ENCODE measurements at regions not wholly inside any gene's neighbourhood (a gene's known extent, or its start where the extent isn't known, plus 50 kb on each side); places are given as distances from the start of the nearest gene placed in this dataset.

GRCh38 chr2:106010818-106011355 is 183.2 kb downstream of the UXS1 start:
- intact Hi-C loops (cut with micrococcal nuclease) = no loop called here
- Histone ChIP-seq H3K4me3 (ENCODE audit: control extremely low read depth in 1 of 5, extremely low read depth in 1 of 5, insufficient read depth in 1 of 5, low read depth in 2 of 5, low read length in 4 of 5) (no peak overlapping the region), H3K9ac (ENCODE audit: low read length) (no peak overlapping the region), H2AFZ (ENCODE audit: insufficient read depth, low read depth, low read length, poor library complexity, severe bottlenecking) (no peak overlapping the region), H3K4me2 (replicated peaks; ENCODE audit: low read depth, low read length, poor library complexity, severe bottlenecking) (no peak overlapping the region), H3K27me3 (replicated peaks in 1 of 4; ENCODE audit: control extremely low read depth in 1 of 4, control insufficient read depth in 3 of 4, insufficient read depth in 4 of 4, low read length in 3 of 4) (no peaks in the 10 kb centered on the region), H3K79me2 (ENCODE audit: control insufficient read depth, insufficient read depth, low read length) (no peaks in the 10 kb centered on the region), H3K9me3 (ENCODE audit: control extremely low read depth in 1 of 3, control insufficient read depth in 2 of 3, insufficient read depth in 1 of 3, low read length in 2 of 3) (peaks cover 6 to 18% (median 16%) of the 10 kb centered on the region in 3 donors), H3K27ac (ENCODE audit: low read length in 2 of 2) (no peak overlapping the region), H3K36me3 (replicated peaks in 1 of 2; ENCODE audit: control extremely low read depth in 1 of 2, control insufficient read depth in 1 of 2, extremely low read depth in 1 of 2, insufficient read depth in 2 of 2, low read length in 1 of 2) (no peaks in the 10 kb centered on the region), H3K4me1 (ENCODE audit: control insufficient read depth in 2 of 2, insufficient read depth in 2 of 2, low read length in 2 of 2) (no peaks in the 10 kb centered on the region), H4K20me1 (ENCODE audit: control insufficient read depth, insufficient read depth, low read length, poor library complexity, severe bottlenecking) (no peaks in the 10 kb centered on the region)
- H3K4me1 Mint-ChIP-seq = no peaks in the 10 kb centered on the region
- CTCF ChIA-PET = interaction anchor here (1.2 kb wide), 1 partner anchor 12 kb away, joined by 4 read pairs; no protein-coding TSS in a partner anchor
- DNase-seq (no peak), ATAC-seq (ENCODE audit: low read depth) (no peak)
- no peak overlapping the region for H3K27ac Mint-ChIP-seq
- TF ChIP-seq CTCF (IDR thresholded peaks at IDR 0.05) = no peak
- TF ChIP-seq EZH2 (IDR thresholded peaks at IDR 0.05; ENCODE audit: borderline replicate concordance, insufficient read depth, low read depth, low read length, poor library complexity, severe bottlenecking) = no peak
- peaks cover 6% of the 10 kb centered on the region for H3K27me3 Mint-ChIP-seq
- no peak overlapping the region for H3K4me3 Mint-ChIP-seq
- WGBS (ENCODE audit: insufficient coverage) = 96% methylated on average over 4 of the region's 6 CpGs
- H3K9me3 Mint-ChIP-seq (ENCODE audit: insufficient read depth) = peaks cover 16% of the 10 kb centered on the region
- POLR2A ChIA-PET = no interaction called here

GRCh38 chr2:106009096-106009495 is 185.0 kb downstream of the UXS1 start:
- Histone ChIP-seq H3K9me3 (ENCODE audit: control extremely low read depth in 1 of 3, control insufficient read depth in 2 of 3, insufficient read depth in 1 of 3, low read length in 2 of 3) (peaks cover 6 to 25% (median 18%) of the 10 kb centered on the region in 3 donors), H3K4me3 (ENCODE audit: control extremely low read depth in 1 of 5, extremely low read depth in 1 of 5, insufficient read depth in 1 of 5, low read depth in 2 of 5, low read length in 4 of 5) (no peak overlapping the region), H3K27ac (ENCODE audit: low read length in 2 of 2) (no peak overlapping the region), H2AFZ (ENCODE audit: insufficient read depth, low read depth, low read length, poor library complexity, severe bottlenecking) (no peak overlapping the region), H3K79me2 (ENCODE audit: control insufficient read depth, insufficient read depth, low read length) (no peaks in the 10 kb centered on the region), H3K9ac (ENCODE audit: low read length) (no peak overlapping the region), H4K20me1 (ENCODE audit: control insufficient read depth, insufficient read depth, low read length, poor library complexity, severe bottlenecking) (no peaks in the 10 kb centered on the region), H3K4me2 (replicated peaks; ENCODE audit: low read depth, low read length, poor library complexity, severe bottlenecking) (no peak overlapping the region), H3K4me1 (ENCODE audit: control insufficient read depth in 2 of 2, insufficient read depth in 2 of 2, low read length in 2 of 2) (no peaks in the 10 kb centered on the region), H3K36me3 (replicated peaks in 1 of 2; ENCODE audit: control extremely low read depth in 1 of 2, control insufficient read depth in 1 of 2, extremely low read depth in 1 of 2, insufficient read depth in 2 of 2, low read length in 1 of 2) (no peaks in the 10 kb centered on the region), H3K27me3 (replicated peaks in 1 of 4; ENCODE audit: control extremely low read depth in 1 of 4, control insufficient read depth in 3 of 4, insufficient read depth in 4 of 4, low read length in 3 of 4) (no peaks in the 10 kb centered on the region)
- CTCF ChIA-PET = no interaction called here
- ATAC-seq (ENCODE audit: low read depth) (no peak), DNase-seq (no peak)
- no peak overlapping the region for H3K27ac Mint-ChIP-seq
- TF ChIP-seq CTCF (IDR thresholded peaks at IDR 0.05) = no peak
- no peak for TF ChIP-seq EZH2 (IDR thresholded peaks at IDR 0.05; ENCODE audit: borderline replicate concordance, insufficient read depth, low read depth, low read length, poor library complexity, severe bottlenecking)
- 20% methylated on average over 1 of the region's 1 CpG for WGBS (ENCODE audit: insufficient coverage)
- intact Hi-C loops (cut with micrococcal nuclease) = no loop called here
- peaks cover 6% of the 10 kb centered on the region for H3K27me3 Mint-ChIP-seq
- H3K4me1 Mint-ChIP-seq = no peaks in the 10 kb centered on the region
- POLR2A ChIA-PET = no interaction called here
- peaks cover 23% of the 10 kb centered on the region for H3K9me3 Mint-ChIP-seq (ENCODE audit: insufficient read depth)
- no peak overlapping the region for H3K4me3 Mint-ChIP-seq
